Liver (tissue), 8 donors: ENCODE measurements at regions not wholly inside any gene's neighbourhood (a gene's known extent, or its start where the extent isn't known, plus 50 kb on each side); places are given as distances from the start of the nearest gene placed in this dataset.

Source experiments
- DNase-seq: peaks from one replicate; pipeline ENCODE4 v3.0.0-alpha.2; 2017; ENCODE audit warnings: low spot score
- H3K27ac ChIP-seq, 2 donors: one replicate each; pipeline ENCODE4 v1.7.0; 2013; ENCODE audit warnings: inconsistent platforms in 2 of 2, low read length in 2 of 2, control low read depth in 1 of 2, low read depth in 1 of 2, mild to moderate bottlenecking in 1 of 2
- H3K27me3 ChIP-seq, 4 donors: one replicate each; pipeline versions ENCODE4 v1.6.1 to v1.7.0; 2013; ENCODE audit warnings: low read length in 3 of 4, inconsistent platforms in 1 of 4, mild to moderate bottlenecking in 1 of 4, moderate library complexity in 1 of 4; ENCODE audit not compliant: control insufficient read depth in 4 of 4, insufficient read depth in 4 of 4
- H3K36me3 ChIP-seq, 4 donors: one replicate each; pipeline versions ENCODE4 v1.6.1 to v1.7.0; 2013; ENCODE audit warnings: low read length in 3 of 4, mild to moderate bottlenecking in 3 of 4, low read depth in 1 of 4, moderate library complexity in 1 of 4; ENCODE audit not compliant: control insufficient read depth in 4 of 4, insufficient read depth in 3 of 4
- H3K4me1 ChIP-seq, 4 donors: one replicate each; pipeline versions ENCODE4 v1.6.1 to v1.7.0; 2013; ENCODE audit warnings: low read length in 3 of 4, mild to moderate bottlenecking in 3 of 4, moderate library complexity in 1 of 4; ENCODE audit not compliant: control insufficient read depth in 4 of 4, insufficient read depth in 4 of 4
- H3K4me3 ChIP-seq, 3 donors: one replicate each; pipeline versions ENCODE4 v1.6.1 to v1.7.0; 2013; ENCODE audit warnings: low read length in 3 of 3, control low read depth in 1 of 3, low read depth in 1 of 3, mild to moderate bottlenecking in 1 of 3
- H3K9ac ChIP-seq, 2 donors: one replicate each; pipeline ENCODE4 v1.7.0; 2013; ENCODE audit warnings: low read length in 2 of 2, mild to moderate bottlenecking in 2 of 2, moderate library complexity in 2 of 2, control low read depth in 1 of 2, low read depth in 1 of 2
- H3K9me3 ChIP-seq, 4 donors: one replicate each; pipeline versions ENCODE4 v1.6.1 to v1.7.0; 2013; ENCODE audit warnings: low read length in 3 of 4; ENCODE audit not compliant: control insufficient read depth in 4 of 4
- EGR1 ChIP-seq, 2 donors: IDR thresholded peaks; 2 replicates each; pipeline ENCODE4 v1.6.1; 2016 to 2018; ENCODE audit warnings: antibody characterized with exemption in 2 of 2, low read depth in 2 of 2
- FOXA1 ChIP-seq: IDR thresholded peaks from 2 replicates; pipeline ENCODE4 v1.6.1; 2016; ENCODE audit warnings: antibody characterized with exemption
- FOXA2 ChIP-seq: IDR thresholded peaks from 2 replicates; pipeline ENCODE4 v1.6.1; 2016; ENCODE audit warnings: antibody characterized with exemption
- GABPA ChIP-seq, 2 donors: IDR thresholded peaks in 1 of 2; conservative IDR thresholded peaks in 1 of 2; 2 replicates each; pipeline ENCODE4 v1.6.1; 2016; ENCODE audit warnings: antibody characterized with exemption in 2 of 2, mild to moderate bottlenecking in 1 of 2, moderate library complexity in 1 of 2
- HNF4A ChIP-seq, 2 donors: conservative IDR thresholded peaks; 2 replicates each; pipeline ENCODE4 v1.6.1; 2016; ENCODE audit warnings: antibody characterized with exemption in 2 of 2, mild to moderate bottlenecking in 2 of 2
- HNF4G ChIP-seq: IDR thresholded peaks from 2 replicates; pipeline ENCODE4 v1.6.1; 2016; ENCODE audit warnings: antibody characterized with exemption
- JUND ChIP-seq, 2 donors: IDR thresholded peaks; 2 replicates each; pipeline ENCODE4 v1.6.1; 2016; ENCODE audit warnings: antibody characterized with exemption in 2 of 2
- MAX ChIP-seq: IDR thresholded peaks from 2 replicates; pipeline ENCODE4 v1.6.1; 2016; ENCODE audit warnings: antibody characterized with exemption
- NR2F2 ChIP-seq: IDR thresholded peaks from 2 replicates; pipeline ENCODE4 v1.6.1; 2016; ENCODE audit warnings: antibody characterized with exemption
- RAD21 ChIP-seq, 2 donors: IDR thresholded peaks; 2 replicates each; pipeline ENCODE4 v1.6.1; 2016; ENCODE audit warnings: antibody characterized with exemption in 2 of 2, mild to moderate bottlenecking in 2 of 2
- RXRA ChIP-seq, 2 donors: IDR thresholded peaks; 2 replicates each; pipeline ENCODE4 v1.6.1; 2017 to 2018; ENCODE audit warnings: antibody characterized with exemption in 2 of 2, mild to moderate bottlenecking in 1 of 2
- SP1 ChIP-seq: IDR thresholded peaks from 2 replicates; pipeline ENCODE4 v1.6.1; 2018; ENCODE audit warnings: antibody characterized with exemption, mild to moderate bottlenecking
- TAF1 ChIP-seq: conservative IDR thresholded peaks from 2 replicates; pipeline ENCODE4 v1.6.1; 2016; ENCODE audit warnings: antibody characterized with exemption, mild to moderate bottlenecking
- YY1 ChIP-seq: IDR thresholded peaks from 2 replicates; pipeline ENCODE4 v1.6.1; 2016; ENCODE audit warnings: antibody characterized with exemption, mild to moderate bottlenecking
- WGBS: extraction: QIAGEN DNeasy Blood & Tissue Kit; methylation state at CpG from one replicate; pipeline ENCODE4 v1.1.7; 2013; 5-methylcytosine and 5-hydroxymethylcytosine counted together
- TF ChIP-seq, protein P1 (sequence below): IDR thresholded peaks from 2 replicates; pipeline ENCODE4 v1.6.1; 2016; ENCODE audit warnings: antibody characterized with exemption
- TF ChIP-seq, protein P2 (sequence below): IDR thresholded peaks from 2 replicates; pipeline ENCODE4 v1.6.1; 2016; ENCODE audit warnings: antibody characterized with exemption, mild to moderate bottlenecking
- TF ChIP-seq, protein P3 (sequence below): fragments of 150-350 bp; IDR thresholded peaks from 2 replicates; pipeline ENCODE4 v1.5.1; 2017; ENCODE audit warnings: improper control_type of control experiment, low read depth, low read length; ENCODE audit not compliant: missing input control
- TF ChIP-seq, protein P4 (sequence below): IDR thresholded peaks from 2 replicates; pipeline ENCODE4 v1.6.1; 2016; ENCODE audit warnings: antibody characterized with exemption
- donor health status: healthy.
- donor health status: healthy.
- donor health status: healthy.
- donor health status: healthy.
- donor health status: healthy.

- TF ChIP-seq, protein P1, sequence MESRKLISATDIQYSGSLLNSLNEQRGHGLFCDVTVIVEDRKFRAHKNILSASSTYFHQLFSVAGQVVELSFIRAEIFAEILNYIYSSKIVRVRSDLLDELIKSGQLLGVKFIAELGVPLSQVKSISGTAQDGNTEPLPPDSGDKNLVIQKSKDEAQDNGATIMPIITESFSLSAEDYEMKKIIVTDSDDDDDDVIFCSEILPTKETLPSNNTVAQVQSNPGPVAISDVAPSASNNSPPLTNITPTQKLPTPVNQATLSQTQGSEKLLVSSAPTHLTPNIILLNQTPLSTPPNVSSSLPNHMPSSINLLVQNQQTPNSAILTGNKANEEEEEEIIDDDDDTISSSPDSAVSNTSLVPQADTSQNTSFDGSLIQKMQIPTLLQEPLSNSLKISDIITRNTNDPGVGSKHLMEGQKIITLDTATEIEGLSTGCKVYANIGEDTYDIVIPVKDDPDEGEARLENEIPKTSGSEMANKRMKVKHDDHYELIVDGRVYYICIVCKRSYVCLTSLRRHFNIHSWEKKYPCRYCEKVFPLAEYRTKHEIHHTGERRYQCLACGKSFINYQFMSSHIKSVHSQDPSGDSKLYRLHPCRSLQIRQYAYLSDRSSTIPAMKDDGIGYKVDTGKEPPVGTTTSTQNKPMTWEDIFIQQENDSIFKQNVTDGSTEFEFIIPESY, result no peak
Measured at GRCh38 chr9:103867886-103868285, 226.2 kb upstream of the SMC2 start (continued).

DNA sequence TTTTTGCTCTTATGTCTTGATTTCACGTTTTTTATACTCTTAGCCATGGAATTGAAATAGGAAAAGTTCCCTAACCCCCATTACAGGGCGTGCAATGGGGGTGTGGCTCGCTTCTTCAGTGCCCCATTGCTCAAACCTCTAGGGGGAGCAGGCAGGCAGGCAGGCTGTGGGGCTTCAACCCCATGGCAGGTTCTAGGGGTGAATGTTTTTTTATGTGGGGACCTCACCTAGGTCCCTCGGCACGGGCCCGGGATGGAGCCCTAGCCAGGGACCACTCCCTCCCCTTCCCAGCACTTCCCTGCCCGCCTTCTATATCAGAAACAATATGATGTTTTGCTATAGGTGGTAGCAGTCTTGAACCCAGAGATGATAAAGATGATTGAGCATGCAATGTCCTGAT is 221.3 kb upstream of the SMC2 start:
- Histone ChIP-seq H3K4me1 (no peaks in the 10 kb centered on the region), H3K9me3 (no peaks in the 10 kb centered on the region), H3K9ac (no peak overlapping the region), H3K4me3 (no peak overlapping the region), H3K36me3 (no peaks in the 10 kb centered on the region), H3K27ac (no peak overlapping the region), H3K27me3 (no peaks in the 10 kb centered on the region)
- DNase-seq, result no peak
- no peak for TF ChIP-seq GABPA (IDR thresholded peaks at IDR 0.05 in 1 of 2, conservative IDR thresholded peaks at IDR 0.05 in 1 of 2)
- no peak for TF ChIP-seq EGR1 (IDR thresholded peaks at IDR 0.05; ENCODE audit: low read depth in 2 of 2)
- TF ChIP-seq, protein P2, sequence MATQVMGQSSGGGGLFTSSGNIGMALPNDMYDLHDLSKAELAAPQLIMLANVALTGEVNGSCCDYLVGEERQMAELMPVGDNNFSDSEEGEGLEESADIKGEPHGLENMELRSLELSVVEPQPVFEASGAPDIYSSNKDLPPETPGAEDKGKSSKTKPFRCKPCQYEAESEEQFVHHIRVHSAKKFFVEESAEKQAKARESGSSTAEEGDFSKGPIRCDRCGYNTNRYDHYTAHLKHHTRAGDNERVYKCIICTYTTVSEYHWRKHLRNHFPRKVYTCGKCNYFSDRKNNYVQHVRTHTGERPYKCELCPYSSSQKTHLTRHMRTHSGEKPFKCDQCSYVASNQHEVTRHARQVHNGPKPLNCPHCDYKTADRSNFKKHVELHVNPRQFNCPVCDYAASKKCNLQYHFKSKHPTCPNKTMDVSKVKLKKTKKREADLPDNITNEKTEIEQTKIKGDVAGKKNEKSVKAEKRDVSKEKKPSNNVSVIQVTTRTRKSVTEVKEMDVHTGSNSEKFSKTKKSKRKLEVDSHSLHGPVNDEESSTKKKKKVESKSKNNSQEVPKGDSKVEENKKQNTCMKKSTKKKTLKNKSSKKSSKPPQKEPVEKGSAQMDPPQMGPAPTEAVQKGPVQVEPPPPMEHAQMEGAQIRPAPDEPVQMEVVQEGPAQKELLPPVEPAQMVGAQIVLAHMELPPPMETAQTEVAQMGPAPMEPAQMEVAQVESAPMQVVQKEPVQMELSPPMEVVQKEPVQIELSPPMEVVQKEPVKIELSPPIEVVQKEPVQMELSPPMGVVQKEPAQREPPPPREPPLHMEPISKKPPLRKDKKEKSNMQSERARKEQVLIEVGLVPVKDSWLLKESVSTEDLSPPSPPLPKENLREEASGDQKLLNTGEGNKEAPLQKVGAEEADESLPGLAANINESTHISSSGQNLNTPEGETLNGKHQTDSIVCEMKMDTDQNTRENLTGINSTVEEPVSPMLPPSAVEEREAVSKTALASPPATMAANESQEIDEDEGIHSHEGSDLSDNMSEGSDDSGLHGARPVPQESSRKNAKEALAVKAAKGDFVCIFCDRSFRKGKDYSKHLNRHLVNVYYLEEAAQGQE, result no peak
- TF ChIP-seq, protein P3, sequence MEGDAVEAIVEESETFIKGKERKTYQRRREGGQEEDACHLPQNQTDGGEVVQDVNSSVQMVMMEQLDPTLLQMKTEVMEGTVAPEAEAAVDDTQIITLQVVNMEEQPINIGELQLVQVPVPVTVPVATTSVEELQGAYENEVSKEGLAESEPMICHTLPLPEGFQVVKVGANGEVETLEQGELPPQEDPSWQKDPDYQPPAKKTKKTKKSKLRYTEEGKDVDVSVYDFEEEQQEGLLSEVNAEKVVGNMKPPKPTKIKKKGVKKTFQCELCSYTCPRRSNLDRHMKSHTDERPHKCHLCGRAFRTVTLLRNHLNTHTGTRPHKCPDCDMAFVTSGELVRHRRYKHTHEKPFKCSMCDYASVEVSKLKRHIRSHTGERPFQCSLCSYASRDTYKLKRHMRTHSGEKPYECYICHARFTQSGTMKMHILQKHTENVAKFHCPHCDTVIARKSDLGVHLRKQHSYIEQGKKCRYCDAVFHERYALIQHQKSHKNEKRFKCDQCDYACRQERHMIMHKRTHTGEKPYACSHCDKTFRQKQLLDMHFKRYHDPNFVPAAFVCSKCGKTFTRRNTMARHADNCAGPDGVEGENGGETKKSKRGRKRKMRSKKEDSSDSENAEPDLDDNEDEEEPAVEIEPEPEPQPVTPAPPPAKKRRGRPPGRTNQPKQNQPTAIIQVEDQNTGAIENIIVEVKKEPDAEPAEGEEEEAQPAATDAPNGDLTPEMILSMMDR, result no peak
- TF ChIP-seq YY1, result no peak
- no peak for TF ChIP-seq TAF1
- TF ChIP-seq NR2F2, result no peak
- TF ChIP-seq HNF4A (conservative IDR thresholded peaks at IDR 0.05), result no peak
- no peak for TF ChIP-seq MAX
- TF ChIP-seq, protein P1, result no peak
- no peak for TF ChIP-seq RXRA (IDR thresholded peaks at IDR 0.05)
- no peak for TF ChIP-seq HNF4G
- TF ChIP-seq, protein P4, sequence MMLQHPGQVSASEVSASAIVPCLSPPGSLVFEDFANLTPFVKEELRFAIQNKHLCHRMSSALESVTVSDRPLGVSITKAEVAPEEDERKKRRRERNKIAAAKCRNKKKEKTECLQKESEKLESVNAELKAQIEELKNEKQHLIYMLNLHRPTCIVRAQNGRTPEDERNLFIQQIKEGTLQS, result no peak
- no peak for TF ChIP-seq RAD21 (IDR thresholded peaks at IDR 0.05)
- no peak for TF ChIP-seq JUND (IDR thresholded peaks at IDR 0.05)
- TF ChIP-seq SP1, result no peak
- TF ChIP-seq FOXA1, result no peak
- TF ChIP-seq FOXA2, result no peak
- 70% methylated on average over 7 of the region's 7 CpGs for WGBS
